Large intestine (tissue), 3 donors: ENCODE measurements at regions not wholly inside any gene's neighbourhood (a gene's known extent, or its start where the extent isn't known, plus 50 kb on each side); places are given as distances from the start of the nearest gene placed in this dataset.
"Not testable (repeated sequence)": the region's sequence is repeated elsewhere in the genome, so short reads cannot be mapped to it uniquely, and the experiment has no call there.

Experiments
- DNase-seq, 2 donors: peaks; one replicate each; pipeline versions ENCODE4 v3.0.0 to v3.0.0-alpha.2; 2013
- H3K27ac ChIP-seq: one replicate; pipeline ENCODE4 v1.5.1; 2013; ENCODE audit warnings: low read length
- H3K27me3 ChIP-seq: 2 replicates; pipeline ENCODE4 v1.6.1; 2013; ENCODE audit warnings: low read length; ENCODE audit not compliant: control insufficient read depth, insufficient read depth
- H3K36me3 ChIP-seq: 2 replicates; pipeline ENCODE4 v1.6.1; 2013; ENCODE audit warnings: low read length; ENCODE audit not compliant: control insufficient read depth, insufficient read depth
- H3K4me1 ChIP-seq: one replicate; pipeline ENCODE4 v1.6.1; 2013; ENCODE audit warnings: low read length; ENCODE audit not compliant: control insufficient read depth, insufficient read depth
- H3K4me3 ChIP-seq: one replicate; pipeline ENCODE4 v1.5.1; 2013; ENCODE audit warnings: low read length
- H3K9me3 ChIP-seq: one replicate; pipeline ENCODE4 v1.6.1; 2013; ENCODE audit warnings: mild to moderate bottlenecking, low read depth, low read length, moderate library complexity; ENCODE audit not compliant: control insufficient read depth
- WGBS: methylation state at CpG from one replicate; pipeline ENCODE4 v1.1.5; 2013; ENCODE audit warnings: low lambda C conversion rate; ENCODE audit not compliant: insufficient coverage; 5-methylcytosine and 5-hydroxymethylcytosine counted together

- not testable (repeated sequence) for H3K36me3 ChIP-seq, DNase-seq, H3K9me3 ChIP-seq, H3K27me3 ChIP-seq, H3K4me1 ChIP-seq, H3K4me3 ChIP-seq, H3K27ac ChIP-seq
- WGBS: 100% methylated on average over 2 of the region's 97 CpGs
These were observed 97.0 kb downstream of the SOX1 start for GRCh38 chr13:112163691-112164660.

DNA sequence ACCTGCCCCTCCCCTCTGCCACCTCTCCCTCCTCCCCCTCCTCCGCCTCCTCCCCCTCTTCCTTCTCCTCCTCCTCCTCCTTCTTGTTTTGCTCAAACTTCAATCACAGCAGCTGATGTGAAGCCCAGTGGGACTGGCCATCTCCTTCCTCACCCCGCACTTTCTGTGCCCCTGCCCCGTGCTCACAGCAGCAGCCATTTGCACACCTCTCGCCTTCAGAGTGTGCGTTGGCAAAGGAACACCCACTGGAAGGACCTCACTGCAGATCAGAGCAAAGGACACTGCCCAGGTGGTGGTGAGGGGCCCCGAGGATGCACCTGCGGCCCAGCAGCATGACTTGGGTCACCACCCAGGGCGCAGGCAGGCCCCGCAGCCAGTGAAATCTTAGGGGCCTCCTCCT lies 98.8 kb downstream of the SOX1 start:
- DNase-seq: no peak
- no peak overlapping the region for H3K27ac ChIP-seq
- no peak overlapping the region for H3K4me3 ChIP-seq
- no peaks in the 10 kb centered on the region for H3K27me3 ChIP-seq
- no peaks in the 10 kb centered on the region for H3K36me3 ChIP-seq
- no peaks in the 10 kb centered on the region for H3K4me1 ChIP-seq
- H3K9me3 ChIP-seq: no peaks in the 10 kb centered on the region
- 100% methylated on average over 1 of the region's 9 CpGs for WGBS

GRCh38 chr13:112168761-112169160 lies 101.8 kb downstream of the SOX1 start:
- no peak for DNase-seq
- Histone ChIP-seq H3K27me3 (no peaks in the 10 kb centered on the region), H3K9me3 (no peaks in the 10 kb centered on the region), H3K27ac (no peak overlapping the region), H3K4me1 (no peaks in the 10 kb centered on the region), H3K36me3 (no peaks in the 10 kb centered on the region), H3K4me3 (no peak overlapping the region)
- no CpG with 5 or more reads among the region's 11 CpGs for WGBS

- Histone ChIP-seq H3K9me3 (no peaks in the 10 kb centered on the region), H3K4me1 (no peaks in the 10 kb centered on the region), H3K36me3 (no peaks in the 10 kb centered on the region), H3K27ac (no peak overlapping the region), H3K4me3 (no peak overlapping the region), H3K27me3 (no peaks in the 10 kb centered on the region)
- no CpG with 5 or more reads among the region's 17 CpGs for WGBS
- no peak for DNase-seq
These were observed 103.2 kb downstream of the SOX1 start for GRCh38 chr13:112169941-112170822.

- Histone ChIP-seq H3K36me3 (no peaks in the 10 kb centered on the region), H3K9me3 (no peaks in the 10 kb centered on the region), H3K4me1 (no peaks in the 10 kb centered on the region), H3K27ac (no peak overlapping the region), H3K4me3 (no peak overlapping the region), H3K27me3 (no peaks in the 10 kb centered on the region)
- 100% methylated on average over 1 of the region's 15 CpGs for WGBS
- no peak for DNase-seq
These were observed 104.0 kb downstream of the SOX1 start for GRCh38 chr13:112170823-112171569.

- H3K27me3 ChIP-seq: no peaks in the 10 kb centered on the region
- no peak overlapping the region for H3K27ac ChIP-seq
- no peaks in the 10 kb centered on the region for H3K4me1 ChIP-seq
- H3K4me3 ChIP-seq: no peak overlapping the region
- H3K9me3 ChIP-seq: no peaks in the 10 kb centered on the region
- no peaks in the 10 kb centered on the region for H3K36me3 ChIP-seq
- no CpG with 5 or more reads among the region's 13 CpGs for WGBS
- no peak for DNase-seq
These were observed 104.6 kb downstream of the SOX1 start for GRCh38 chr13:112171570-112171965.

- DNase-seq: no peak
- no peaks in the 10 kb centered on the region for H3K4me1 ChIP-seq
- no peaks in the 10 kb centered on the region for H3K9me3 ChIP-seq
- H3K36me3 ChIP-seq: no peaks in the 10 kb centered on the region
- no peaks in the 10 kb centered on the region for H3K27me3 ChIP-seq
- H3K27ac ChIP-seq: no peak overlapping the region
- no CpG with 5 or more reads among the region's 9 CpGs for WGBS
- H3K4me3 ChIP-seq: no peak overlapping the region
These were observed 105.1 kb downstream of the SOX1 start for GRCh38 chr13:112172017-112172416.

- Histone ChIP-seq H3K4me3 (no peak overlapping the region), H3K4me1 (no peaks in the 10 kb centered on the region), H3K27me3 (no peaks in the 10 kb centered on the region), H3K9me3 (no peaks in the 10 kb centered on the region), H3K36me3 (no peaks in the 10 kb centered on the region), H3K27ac (no peak overlapping the region)
- no CpG with 5 or more reads among the region's 18 CpGs for WGBS
- DNase-seq: no peak
These were observed 105.8 kb downstream of the SOX1 start for GRCh38 chr13:112172641-112173251.

DNA sequence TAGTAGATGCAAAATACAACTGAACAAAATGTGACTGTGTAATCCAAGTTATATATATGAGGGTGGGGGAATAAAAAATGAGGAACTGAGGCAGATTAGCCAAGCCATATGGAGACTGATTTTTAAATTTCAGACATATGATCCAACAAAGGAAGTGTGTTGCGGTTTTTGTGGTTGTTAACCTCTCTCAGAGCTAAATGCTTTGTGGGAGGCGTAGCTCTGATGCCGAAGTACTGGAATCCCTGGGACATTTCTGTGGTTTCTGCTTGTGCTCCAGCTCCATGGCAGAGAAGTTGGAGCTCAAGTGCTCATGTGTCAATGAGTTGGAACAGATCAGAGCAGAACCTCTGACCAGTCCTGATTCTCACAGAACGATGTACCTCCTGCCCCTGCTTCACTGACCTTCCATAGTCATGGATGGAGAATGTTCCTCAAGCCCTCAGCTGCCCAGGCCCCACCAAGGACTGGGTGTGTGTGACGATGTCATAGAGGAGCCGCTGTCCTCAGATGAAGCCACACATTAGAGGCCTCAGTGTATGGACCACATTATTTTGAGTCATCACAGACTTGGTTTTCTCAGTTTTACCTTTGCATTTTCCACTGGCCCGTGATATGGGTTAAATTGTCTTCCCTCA lies 107.6 kb downstream of the SOX1 start:
- no peaks in the 10 kb centered on the region for H3K36me3 ChIP-seq
- H3K4me1 ChIP-seq: no peaks in the 10 kb centered on the region
- H3K4me3 ChIP-seq: no peak overlapping the region
- H3K27ac ChIP-seq: no peak overlapping the region
- peaks cover 2% of the 10 kb centered on the region for H3K27me3 ChIP-seq
- no CpG with 5 or more reads among the region's 7 CpGs for WGBS
- no peaks in the 10 kb centered on the region for H3K9me3 ChIP-seq
- DNase-seq: no peak
